ENCODE measurements at regions not wholly inside any gene's neighbourhood (a gene's known extent, or its start where the extent isn't known, plus 50 kb on each side); places are given as distances from the start of the nearest gene placed in this dataset.

DNA sequence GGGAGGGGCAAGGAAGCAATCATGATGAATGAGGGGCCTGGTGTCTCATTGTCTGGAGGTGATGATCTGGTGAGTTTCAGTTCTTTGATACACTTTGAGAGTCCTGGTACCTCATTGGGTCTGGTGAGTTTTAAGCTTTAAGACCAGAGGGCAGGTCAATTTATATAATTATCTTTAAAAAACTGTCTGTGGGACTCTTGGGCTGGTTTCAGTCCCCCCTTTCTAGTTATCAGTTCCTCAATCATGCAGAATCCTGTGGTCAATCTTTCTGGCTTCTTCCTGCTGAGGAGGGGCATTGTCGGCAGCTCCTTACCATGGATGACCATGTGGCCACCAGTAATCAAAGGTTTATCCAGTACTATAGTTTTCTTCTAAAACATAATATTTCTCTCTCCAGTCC is 789.1 kb downstream of the PCDH18 start:
- DNase-seq (ENCODE audit: extremely low spot score) = no peak
- ChIA-PET CTCF (no interaction called here), POLR2A (no interaction called here)
- TF ChIP-seq, protein P1, sequence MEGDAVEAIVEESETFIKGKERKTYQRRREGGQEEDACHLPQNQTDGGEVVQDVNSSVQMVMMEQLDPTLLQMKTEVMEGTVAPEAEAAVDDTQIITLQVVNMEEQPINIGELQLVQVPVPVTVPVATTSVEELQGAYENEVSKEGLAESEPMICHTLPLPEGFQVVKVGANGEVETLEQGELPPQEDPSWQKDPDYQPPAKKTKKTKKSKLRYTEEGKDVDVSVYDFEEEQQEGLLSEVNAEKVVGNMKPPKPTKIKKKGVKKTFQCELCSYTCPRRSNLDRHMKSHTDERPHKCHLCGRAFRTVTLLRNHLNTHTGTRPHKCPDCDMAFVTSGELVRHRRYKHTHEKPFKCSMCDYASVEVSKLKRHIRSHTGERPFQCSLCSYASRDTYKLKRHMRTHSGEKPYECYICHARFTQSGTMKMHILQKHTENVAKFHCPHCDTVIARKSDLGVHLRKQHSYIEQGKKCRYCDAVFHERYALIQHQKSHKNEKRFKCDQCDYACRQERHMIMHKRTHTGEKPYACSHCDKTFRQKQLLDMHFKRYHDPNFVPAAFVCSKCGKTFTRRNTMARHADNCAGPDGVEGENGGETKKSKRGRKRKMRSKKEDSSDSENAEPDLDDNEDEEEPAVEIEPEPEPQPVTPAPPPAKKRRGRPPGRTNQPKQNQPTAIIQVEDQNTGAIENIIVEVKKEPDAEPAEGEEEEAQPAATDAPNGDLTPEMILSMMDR (IDR thresholded peaks at IDR 0.05; ENCODE audit: control extremely low read depth, extremely low read depth, low read depth, missing control alignments) = no peak

DNA sequence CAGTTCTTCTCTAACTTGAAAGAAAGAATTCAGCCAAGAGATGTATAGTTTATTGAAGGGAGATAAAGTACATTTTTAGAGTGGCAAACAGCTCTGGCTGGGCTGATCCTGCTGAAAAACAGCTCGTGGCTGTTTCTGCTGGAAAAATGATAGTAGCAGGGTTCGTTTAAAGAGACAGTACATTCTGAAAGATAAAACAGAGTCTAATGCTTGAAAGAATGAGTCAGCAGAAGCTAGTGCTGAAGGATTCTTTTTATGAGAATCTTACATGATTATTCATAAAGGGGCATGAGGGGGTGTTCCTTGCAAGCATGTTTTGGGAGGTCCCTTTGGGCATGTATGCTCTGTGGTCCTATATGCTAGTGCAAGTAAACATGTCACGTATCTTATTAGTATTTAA is 790.0 kb downstream of the PCDH18 start:
- TF ChIP-seq, protein P1 (IDR thresholded peaks at IDR 0.05; ENCODE audit: control extremely low read depth, extremely low read depth, low read depth, missing control alignments) = no peak
- DNase-seq (ENCODE audit: extremely low spot score) = no peak
- CTCF ChIA-PET = no interaction called here
- POLR2A ChIA-PET = no interaction called here

DNA sequence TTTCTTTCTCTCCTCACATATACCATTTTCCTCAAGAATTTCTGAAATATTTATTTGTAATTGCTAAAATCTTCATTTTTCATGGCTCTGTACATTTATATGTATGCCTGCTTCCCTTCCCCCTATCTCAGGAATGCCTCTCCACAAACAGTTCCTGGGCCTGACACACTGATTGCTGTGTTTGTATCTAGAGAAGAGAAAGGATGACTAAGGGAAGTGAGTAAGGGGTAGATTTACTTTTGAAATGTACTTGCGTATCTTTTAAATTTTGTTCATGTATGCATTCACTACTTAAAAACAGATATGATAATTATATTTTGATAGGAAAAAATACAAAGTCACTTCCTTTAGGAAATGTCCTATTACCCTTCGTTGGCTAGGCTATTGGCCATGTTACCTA is 790.8 kb downstream of the PCDH18 start:
- DNase-seq (ENCODE audit: extremely low spot score) = no peak
- ChIA-PET CTCF (no interaction called here), POLR2A (no interaction called here)
- TF ChIP-seq, protein P1 (IDR thresholded peaks at IDR 0.05; ENCODE audit: control extremely low read depth, extremely low read depth, low read depth, missing control alignments) = no peak

DNA sequence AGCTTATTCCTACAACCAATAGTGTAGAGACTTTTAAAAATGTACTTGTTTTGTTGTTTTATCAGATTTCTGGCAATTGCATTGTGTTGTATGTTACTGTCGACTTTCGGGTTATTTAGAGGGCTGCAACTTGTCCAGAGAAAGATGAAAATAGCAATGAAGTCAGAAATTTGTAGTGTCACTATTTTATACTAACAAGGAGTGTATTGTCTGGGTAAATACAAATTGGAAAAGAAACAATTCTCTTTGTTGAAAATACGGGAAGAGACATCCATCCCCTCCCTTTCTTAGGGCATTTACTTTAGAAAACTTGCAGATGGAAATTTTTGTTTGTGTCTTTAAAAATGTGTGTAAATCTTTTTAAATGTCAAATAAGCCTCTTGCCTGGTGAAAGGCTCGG is 792.0 kb downstream of the PCDH18 start:
- ChIA-PET POLR2A (no interaction called here), CTCF (no interaction called here)
- TF ChIP-seq, protein P1 (IDR thresholded peaks at IDR 0.05; ENCODE audit: control extremely low read depth, extremely low read depth, low read depth, missing control alignments) = no peak
- no peak for DNase-seq (ENCODE audit: extremely low spot score)

- POLR2A ChIA-PET = no interaction called here
- DNase-seq (ENCODE audit: extremely low spot score) = no peak
- CTCF ChIA-PET = interaction anchor here (1.7 kb wide), 1 partner anchor 22 kb away, joined by 3 read pairs; no protein-coding TSS in a partner anchor
- TF ChIP-seq, protein P1 (IDR thresholded peaks at IDR 0.05; ENCODE audit: control extremely low read depth, extremely low read depth, low read depth, missing control alignments) = no peak
These were observed 795.2 kb downstream of the PCDH18 start for GRCh38 chr4:136737066-136737465.

- ChIA-PET POLR2A (no interaction called here), CTCF (no interaction called here)
- DNase-seq (ENCODE audit: extremely low spot score) = no peak
- TF ChIP-seq, protein P1 (IDR thresholded peaks at IDR 0.05; ENCODE audit: control extremely low read depth, extremely low read depth, low read depth, missing control alignments) = no peak
These were observed 801.3 kb downstream of the PCDH18 start for GRCh38 chr4:136731025-136731424.

Data from GM10248 (cell line).